GM23338 (cell line): ENCODE measurements at regions not wholly inside any gene's neighbourhood (a gene's known extent, or its start where the extent isn't known, plus 50 kb on each side); places are given as distances from the start of the nearest gene placed in this dataset.

Source experiments
- ATAC-seq: fragments of 200-7000 bp; cut with Tn5 transposase; 3 replicates; pipeline ENCODE4 v1.9.1; 2020
- DNase-seq: peaks from one replicate; pipeline ENCODE4 v3.0.0-alpha.2; 2015; ENCODE audit warnings: low spot score
- H2AFZ ChIP-seq: fragments of 200-600 bp; sonication (generic); 2 replicates; pipeline ENCODE4 v1.8.0; 2016; ENCODE audit warnings: antibody characterized with exemption, mild to moderate bottlenecking, moderate library complexity
- H3F3A ChIP-seq: fragments of 200-600 bp; sonication (generic); replicated peaks from 2 replicates; pipeline ENCODE4 v1.8.0; 2017; ENCODE audit warnings: antibody characterized with exemption, mixed run types, low read depth
- H3K27ac ChIP-seq: fragments of 200-600 bp; sonication (generic); 2 replicates; pipeline ENCODE4 v1.6.1; 2016; ENCODE audit warnings: low read depth
- H3K27me3 ChIP-seq: fragments of 200-600 bp; sonication (generic); 2 replicates; pipeline ENCODE4 v1.8.0; 2016; ENCODE audit warnings: mild to moderate bottlenecking, mixed run types, moderate library complexity; ENCODE audit not compliant: insufficient read depth
- H3K36me3 ChIP-seq: fragments of 200-600 bp; sonication (generic); 2 replicates; pipeline ENCODE4 v1.8.0; 2016; ENCODE audit warnings: mild to moderate bottlenecking; ENCODE audit not compliant: insufficient read depth
- H3K4me1 ChIP-seq: fragments of 200-600 bp; sonication (generic); 2 replicates; pipeline ENCODE4 v1.8.0; 2016; ENCODE audit warnings: mild to moderate bottlenecking, moderate library complexity; ENCODE audit not compliant: insufficient read depth
- H3K4me2 ChIP-seq: fragments of 200-600 bp; sonication (generic); 2 replicates; pipeline ENCODE4 v1.7.1; 2017; ENCODE audit warnings: mixed run types
- H3K4me3 ChIP-seq: fragments of 200-600 bp; sonication (generic); 2 replicates; pipeline ENCODE4 v1.6.1; 2016; ENCODE audit warnings: mixed run types
- H3K79me2 ChIP-seq: fragments of 200-600 bp; sonication (generic); replicated peaks from 2 replicates; pipeline ENCODE4 v1.8.0; 2017; ENCODE audit warnings: mild to moderate bottlenecking; ENCODE audit not compliant: insufficient read depth
- H3K9me2 ChIP-seq: fragments of 200-600 bp; sonication (generic); 2 replicates; pipeline ENCODE4 v1.8.0; 2017; ENCODE audit not compliant: insufficient read depth
- H4K20me1 ChIP-seq: fragments of 200-600 bp; sonication (generic); replicated peaks from 2 replicates; pipeline ENCODE4 v1.8.0; 2017; ENCODE audit warnings: mild to moderate bottlenecking; ENCODE audit not compliant: insufficient read depth
- H3K27ac Mint-ChIP-seq: 2 replicates; pipeline ENCODE4 v1.8.0; 2020; ENCODE audit warnings: inconsistent platforms, mild to moderate bottlenecking, moderate library complexity, mixed read lengths
- H3K27me3 Mint-ChIP-seq: 3 replicates; pipeline ENCODE4 v1.8.0; 2022; ENCODE audit warnings: low read depth, mild to moderate bottlenecking, moderate library complexity, mixed read lengths, inconsistent platforms; ENCODE audit not compliant: insufficient read depth, poor library complexity
- H3K36me3 Mint-ChIP-seq: 3 replicates; pipeline ENCODE4 v1.8.0; 2021; ENCODE audit warnings: low read depth, mild to moderate bottlenecking, inconsistent platforms, moderate library complexity, mixed read lengths
- H3K4me1 Mint-ChIP-seq: 3 replicates; pipeline ENCODE4 v1.8.0; 2020; ENCODE audit warnings: mild to moderate bottlenecking, inconsistent platforms, mixed read lengths
- H3K4me3 Mint-ChIP-seq: 3 replicates; pipeline ENCODE4 v1.8.0; 2021; ENCODE audit warnings: moderate library complexity, mild to moderate bottlenecking, inconsistent platforms, mixed read lengths
- H3K9me3 Mint-ChIP-seq: 3 replicates; pipeline ENCODE4 v1.8.0; 2020; ENCODE audit warnings: moderate library complexity, mild to moderate bottlenecking, inconsistent platforms, mixed read lengths
- CREB1 ChIP-seq: fragments of 250-450 bp; sonication (Bioruptor Pico); IDR thresholded peaks from 2 replicates; pipeline ENCODE4 v1.5.0; 2020; ENCODE audit warnings: low read depth, mild to moderate bottlenecking, moderate library complexity
- EZH2 ChIP-seq: fragments of 200-600 bp; sonication (generic); IDR thresholded peaks from one replicate; pipeline ENCODE4 v1.8.0; 2017; ENCODE audit warnings: antibody characterized with exemption, mild to moderate bottlenecking, low read depth; ENCODE audit not compliant: unreplicated experiment
- EZH2phosphoT487 ChIP-seq: fragments of 200-600 bp; sonication (generic); IDR thresholded peaks from one replicate; pipeline ENCODE4 v1.8.1; 2018; ENCODE audit warnings: antibody characterized with exemption; ENCODE audit not compliant: unreplicated experiment
- JUNB ChIP-seq: IDR thresholded peaks from one replicate; pipeline ENCODE4 v1.6.1; 2016; ENCODE audit warnings: antibody characterized with exemption; ENCODE audit not compliant: unreplicated experiment
- NANOG ChIP-seq: IDR thresholded peaks from 2 replicates; pipeline ENCODE4 v1.6.1; 2016; ENCODE audit warnings: antibody characterized with exemption, borderline replicate concordance
- POLR2AphosphoS5 ChIP-seq: IDR thresholded peaks from 2 replicates; pipeline ENCODE4 v1.6.1; 2016; ENCODE audit warnings: antibody characterized with exemption, low read depth
- STAT1 ChIP-seq: IDR thresholded peaks from one replicate; pipeline ENCODE4 v1.6.1; 2016; ENCODE audit warnings: antibody characterized with exemption; ENCODE audit not compliant: unreplicated experiment
- ZNF114 ChIP-seq: fragments of 250-450 bp; sonication (Bioruptor Pico); IDR thresholded peaks from 2 replicates; pipeline ENCODE4 v1.5.0; 2020; ENCODE audit warnings: mild to moderate bottlenecking, moderate library complexity
- ZNF331 ChIP-seq: fragments of 250-450 bp; sonication (Bioruptor Pico); IDR thresholded peaks from 2 replicates; pipeline ENCODE4 v1.5.0; 2020; ENCODE audit warnings: low read depth, mild to moderate bottlenecking, moderate library complexity
- TF ChIP-seq, protein P1 (sequence below), 2 experiments: fragments of 200-600 bp in 1 of 2; sonication (generic) in 1 of 2; conservative IDR thresholded peaks; 2 replicates each; pipeline versions ENCODE4 v1.5.1 to v1.6.1; 2016 to 2017; ENCODE audit warnings: antibody characterized with exemption in 2 of 2, low read depth in 2 of 2, mild to moderate bottlenecking in 2 of 2, moderate library complexity in 1 of 2
- TF ChIP-seq, protein P2 (sequence below): IDR thresholded peaks from 2 replicates; pipeline ENCODE4 v1.6.1; 2016; ENCODE audit warnings: antibody characterized with exemption
- TF ChIP-seq, protein P3 (sequence below): fragments of 250-450 bp; sonication (Bioruptor Pico); IDR thresholded peaks from 2 replicates; pipeline ENCODE4 v1.5.0; 2020; ENCODE audit warnings: mild to moderate bottlenecking, moderate library complexity
- TF ChIP-seq, protein P4 (sequence below): IDR thresholded peaks from one replicate; pipeline ENCODE4 v1.6.1; 2018; ENCODE audit warnings: antibody characterized with exemption; ENCODE audit not compliant: unreplicated experiment

DNA sequence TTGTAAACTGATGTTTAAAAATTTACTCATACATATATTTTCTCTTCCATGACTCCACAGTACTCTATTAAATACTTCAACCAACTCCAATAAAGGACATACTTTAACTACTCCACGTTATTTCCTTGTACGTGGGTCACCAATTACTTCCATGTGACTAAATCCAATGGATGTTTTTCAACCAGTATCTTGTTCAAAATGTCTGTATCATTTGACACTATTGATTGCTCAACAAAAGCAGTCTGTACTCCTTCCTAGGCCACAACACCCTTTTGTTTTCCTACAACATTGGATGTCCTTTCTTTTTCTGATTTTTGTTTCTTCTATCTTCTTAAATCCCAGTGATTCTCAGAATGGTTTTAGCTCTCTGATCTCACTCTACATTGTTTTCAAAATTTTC, 943.7 kb downstream of the EFNA5 start:
- Mint-ChIP-seq H3K27me3 (peaks cover 7% of the 10 kb centered on the region), H3K9me3 (peaks cover 8% of the 10 kb centered on the region), H3K27ac (no peak overlapping the region; the same call in 1 of the 2 replicates), H3K36me3 (peaks cover 9% of the 10 kb centered on the region), H3K4me1 (no peaks in the 10 kb centered on the region), H3K4me3 (no peak overlapping the region)
- Histone ChIP-seq H3F3A (no peaks in the 10 kb centered on the region), H3K27ac (no peak overlapping the region), H4K20me1 (no peaks in the 10 kb centered on the region), H3K27me3 (no peaks in the 10 kb centered on the region), H3K9me2 (no peaks in the 10 kb centered on the region), H3K4me1 (no peaks in the 10 kb centered on the region), H3K79me2 (no peaks in the 10 kb centered on the region), H2AFZ (no peak overlapping the region), H3K36me3 (no peaks in the 10 kb centered on the region), H3K4me2 (no peak overlapping the region), H3K4me3 (no peak overlapping the region)
- TF ChIP-seq JUNB (no peak), CREB1 (CRISPR knock-in tag) (no peak), NANOG (no peak), ZNF331 (CRISPR knock-in tag) (no peak), EZH2phosphoT487 (no peak), STAT1 (no peak), POLR2AphosphoS5 (no peak), ZNF114 (CRISPR knock-in tag) (no peak), EZH2 (no peak)
- TF ChIP-seq, protein P1, sequence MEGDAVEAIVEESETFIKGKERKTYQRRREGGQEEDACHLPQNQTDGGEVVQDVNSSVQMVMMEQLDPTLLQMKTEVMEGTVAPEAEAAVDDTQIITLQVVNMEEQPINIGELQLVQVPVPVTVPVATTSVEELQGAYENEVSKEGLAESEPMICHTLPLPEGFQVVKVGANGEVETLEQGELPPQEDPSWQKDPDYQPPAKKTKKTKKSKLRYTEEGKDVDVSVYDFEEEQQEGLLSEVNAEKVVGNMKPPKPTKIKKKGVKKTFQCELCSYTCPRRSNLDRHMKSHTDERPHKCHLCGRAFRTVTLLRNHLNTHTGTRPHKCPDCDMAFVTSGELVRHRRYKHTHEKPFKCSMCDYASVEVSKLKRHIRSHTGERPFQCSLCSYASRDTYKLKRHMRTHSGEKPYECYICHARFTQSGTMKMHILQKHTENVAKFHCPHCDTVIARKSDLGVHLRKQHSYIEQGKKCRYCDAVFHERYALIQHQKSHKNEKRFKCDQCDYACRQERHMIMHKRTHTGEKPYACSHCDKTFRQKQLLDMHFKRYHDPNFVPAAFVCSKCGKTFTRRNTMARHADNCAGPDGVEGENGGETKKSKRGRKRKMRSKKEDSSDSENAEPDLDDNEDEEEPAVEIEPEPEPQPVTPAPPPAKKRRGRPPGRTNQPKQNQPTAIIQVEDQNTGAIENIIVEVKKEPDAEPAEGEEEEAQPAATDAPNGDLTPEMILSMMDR (conservative IDR thresholded peaks at IDR 0.05; ENCODE audit: low read depth in 2 of 2), result no peak
- TF ChIP-seq, protein P2, sequence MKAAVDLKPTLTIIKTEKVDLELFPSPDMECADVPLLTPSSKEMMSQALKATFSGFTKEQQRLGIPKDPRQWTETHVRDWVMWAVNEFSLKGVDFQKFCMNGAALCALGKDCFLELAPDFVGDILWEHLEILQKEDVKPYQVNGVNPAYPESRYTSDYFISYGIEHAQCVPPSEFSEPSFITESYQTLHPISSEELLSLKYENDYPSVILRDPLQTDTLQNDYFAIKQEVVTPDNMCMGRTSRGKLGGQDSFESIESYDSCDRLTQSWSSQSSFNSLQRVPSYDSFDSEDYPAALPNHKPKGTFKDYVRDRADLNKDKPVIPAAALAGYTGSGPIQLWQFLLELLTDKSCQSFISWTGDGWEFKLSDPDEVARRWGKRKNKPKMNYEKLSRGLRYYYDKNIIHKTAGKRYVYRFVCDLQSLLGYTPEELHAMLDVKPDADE, result no peak
- TF ChIP-seq, protein P3, sequence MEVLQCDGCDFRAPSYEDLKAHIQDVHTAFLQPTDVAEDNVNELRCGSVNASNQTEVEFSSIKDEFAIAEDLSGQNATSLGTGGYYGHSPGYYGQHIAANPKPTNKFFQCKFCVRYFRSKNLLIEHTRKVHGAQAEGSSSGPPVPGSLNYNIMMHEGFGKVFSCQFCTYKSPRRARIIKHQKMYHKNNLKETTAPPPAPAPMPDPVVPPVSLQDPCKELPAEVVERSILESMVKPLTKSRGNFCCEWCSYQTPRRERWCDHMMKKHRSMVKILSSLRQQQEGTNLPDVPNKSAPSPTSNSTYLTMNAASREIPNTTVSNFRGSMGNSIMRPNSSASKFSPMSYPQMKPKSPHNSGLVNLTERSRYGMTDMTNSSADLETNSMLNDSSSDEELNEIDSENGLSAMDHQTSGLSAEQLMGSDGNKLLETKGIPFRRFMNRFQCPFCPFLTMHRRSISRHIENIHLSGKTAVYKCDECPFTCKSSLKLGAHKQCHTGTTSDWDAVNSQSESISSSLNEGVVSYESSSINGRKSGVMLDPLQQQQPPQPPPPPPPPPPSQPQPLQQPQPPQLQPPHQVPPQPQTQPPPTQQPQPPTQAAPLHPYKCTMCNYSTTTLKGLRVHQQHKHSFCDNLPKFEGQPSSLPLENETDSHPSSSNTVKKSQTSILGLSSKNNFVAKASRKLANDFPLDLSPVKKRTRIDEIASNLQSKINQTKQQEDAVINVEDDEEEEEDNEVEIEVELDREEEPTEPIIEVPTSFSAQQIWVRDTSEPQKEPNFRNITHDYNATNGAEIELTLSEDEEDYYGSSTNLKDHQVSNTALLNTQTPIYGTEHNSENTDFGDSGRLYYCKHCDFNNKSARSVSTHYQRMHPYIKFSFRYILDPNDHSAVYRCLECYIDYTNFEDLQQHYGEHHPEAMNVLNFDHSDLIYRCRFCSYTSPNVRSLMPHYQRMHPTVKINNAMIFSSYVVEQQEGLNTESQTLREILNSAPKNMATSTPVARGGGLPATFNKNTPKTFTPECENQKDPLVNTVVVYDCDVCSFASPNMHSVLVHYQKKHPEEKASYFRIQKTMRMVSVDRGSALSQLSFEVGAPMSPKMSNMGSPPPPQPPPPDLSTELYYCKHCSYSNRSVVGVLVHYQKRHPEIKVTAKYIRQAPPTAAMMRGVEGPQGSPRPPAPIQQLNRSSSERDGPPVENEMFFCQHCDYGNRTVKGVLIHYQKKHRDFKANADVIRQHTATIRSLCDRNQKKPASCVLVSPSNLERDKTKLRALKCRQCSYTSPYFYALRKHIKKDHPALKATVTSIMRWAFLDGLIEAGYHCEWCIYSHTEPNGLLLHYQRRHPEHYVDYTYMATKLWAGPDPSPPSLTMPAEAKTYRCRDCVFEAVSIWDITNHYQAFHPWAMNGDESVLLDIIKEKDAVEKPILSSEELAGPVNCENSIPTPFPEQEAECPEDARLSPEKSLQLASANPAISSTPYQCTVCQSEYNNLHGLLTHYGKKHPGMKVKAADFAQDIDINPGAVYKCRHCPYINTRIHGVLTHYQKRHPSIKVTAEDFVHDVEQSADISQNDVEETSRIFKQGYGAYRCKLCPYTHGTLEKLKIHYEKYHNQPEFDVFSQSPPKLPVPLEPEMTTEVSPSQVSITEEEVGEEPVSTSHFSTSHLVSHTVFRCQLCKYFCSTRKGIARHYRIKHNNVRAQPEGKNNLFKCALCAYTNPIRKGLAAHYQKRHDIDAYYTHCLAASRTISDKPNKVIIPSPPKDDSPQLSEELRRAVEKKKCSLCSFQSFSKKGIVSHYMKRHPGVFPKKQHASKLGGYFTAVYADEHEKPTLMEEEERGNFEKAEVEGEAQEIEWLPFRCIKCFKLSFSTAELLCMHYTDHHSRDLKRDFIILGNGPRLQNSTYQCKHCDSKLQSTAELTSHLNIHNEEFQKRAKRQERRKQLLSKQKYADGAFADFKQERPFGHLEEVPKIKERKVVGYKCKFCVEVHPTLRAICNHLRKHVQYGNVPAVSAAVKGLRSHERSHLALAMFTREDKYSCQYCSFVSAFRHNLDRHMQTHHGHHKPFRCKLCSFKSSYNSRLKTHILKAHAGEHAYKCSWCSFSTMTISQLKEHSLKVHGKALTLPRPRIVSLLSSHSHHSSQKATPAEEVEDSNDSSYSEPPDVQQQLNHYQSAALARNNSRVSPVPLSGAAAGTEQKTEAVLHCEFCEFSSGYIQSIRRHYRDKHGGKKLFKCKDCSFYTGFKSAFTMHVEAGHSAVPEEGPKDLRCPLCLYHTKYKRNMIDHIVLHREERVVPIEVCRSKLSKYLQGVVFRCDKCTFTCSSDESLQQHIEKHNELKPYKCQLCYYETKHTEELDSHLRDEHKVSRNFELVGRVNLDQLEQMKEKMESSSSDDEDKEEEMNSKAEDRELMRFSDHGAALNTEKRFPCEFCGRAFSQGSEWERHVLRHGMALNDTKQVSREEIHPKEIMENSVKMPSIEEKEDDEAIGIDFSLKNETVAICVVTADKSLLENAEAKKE (CRISPR knock-in tag), result no peak
- TF ChIP-seq, protein P4, sequence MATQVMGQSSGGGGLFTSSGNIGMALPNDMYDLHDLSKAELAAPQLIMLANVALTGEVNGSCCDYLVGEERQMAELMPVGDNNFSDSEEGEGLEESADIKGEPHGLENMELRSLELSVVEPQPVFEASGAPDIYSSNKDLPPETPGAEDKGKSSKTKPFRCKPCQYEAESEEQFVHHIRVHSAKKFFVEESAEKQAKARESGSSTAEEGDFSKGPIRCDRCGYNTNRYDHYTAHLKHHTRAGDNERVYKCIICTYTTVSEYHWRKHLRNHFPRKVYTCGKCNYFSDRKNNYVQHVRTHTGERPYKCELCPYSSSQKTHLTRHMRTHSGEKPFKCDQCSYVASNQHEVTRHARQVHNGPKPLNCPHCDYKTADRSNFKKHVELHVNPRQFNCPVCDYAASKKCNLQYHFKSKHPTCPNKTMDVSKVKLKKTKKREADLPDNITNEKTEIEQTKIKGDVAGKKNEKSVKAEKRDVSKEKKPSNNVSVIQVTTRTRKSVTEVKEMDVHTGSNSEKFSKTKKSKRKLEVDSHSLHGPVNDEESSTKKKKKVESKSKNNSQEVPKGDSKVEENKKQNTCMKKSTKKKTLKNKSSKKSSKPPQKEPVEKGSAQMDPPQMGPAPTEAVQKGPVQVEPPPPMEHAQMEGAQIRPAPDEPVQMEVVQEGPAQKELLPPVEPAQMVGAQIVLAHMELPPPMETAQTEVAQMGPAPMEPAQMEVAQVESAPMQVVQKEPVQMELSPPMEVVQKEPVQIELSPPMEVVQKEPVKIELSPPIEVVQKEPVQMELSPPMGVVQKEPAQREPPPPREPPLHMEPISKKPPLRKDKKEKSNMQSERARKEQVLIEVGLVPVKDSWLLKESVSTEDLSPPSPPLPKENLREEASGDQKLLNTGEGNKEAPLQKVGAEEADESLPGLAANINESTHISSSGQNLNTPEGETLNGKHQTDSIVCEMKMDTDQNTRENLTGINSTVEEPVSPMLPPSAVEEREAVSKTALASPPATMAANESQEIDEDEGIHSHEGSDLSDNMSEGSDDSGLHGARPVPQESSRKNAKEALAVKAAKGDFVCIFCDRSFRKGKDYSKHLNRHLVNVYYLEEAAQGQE, result no peak
- ATAC-seq, result no peak
- DNase-seq, result no peak
